SK-MEL-5 (cell line): ENCODE measurements at regions not wholly inside any gene's neighbourhood (a gene's known extent, or its start where the extent isn't known, plus 50 kb on each side); places are given as distances from the start of the nearest gene placed in this dataset.
"Not testable (repeated sequence)": the region's sequence is repeated elsewhere in the genome, so short reads cannot be mapped to it uniquely, and the experiment has no call there.

ENCODE experiments used
- DNase-seq: peaks from one replicate; pipeline ENCODE4 v3.0.0-alpha.2; 2016; ENCODE audit warnings: low read depth, low spot score
- in situ Hi-C: cut with HindIII; loops from 2 replicates; pipeline ENCODE4 v1.10.0; 2016; ENCODE audit warnings: low sequenced_read_pairs, high pct_unique_total_duplicates, low pct_unique_long_range_greater_than_20kb

- DNase-seq: no peak
- in situ Hi-C loops: no loop called here
Observed at GRCh38 chrX:52261125-52261462, 76.4 kb downstream of the MAGED4 start.

GRCh38 chrX:52261463-52262194, 76.9 kb downstream of the MAGED4 start:
- in situ Hi-C loops: no loop called here
- peak; percentile 87 for DNase-seq

GRCh38 chrX:52262195-52262546, 77.5 kb downstream of the MAGED4 start:
- DNase-seq: no peak
- in situ Hi-C loops: no loop called here

- no peak for DNase-seq
- in situ Hi-C loops: no loop called here
Observed at GRCh38 chrX:52263417-52263816, 78.7 kb downstream of the MAGED4 start.

- DNase-seq: no peak
- in situ Hi-C loops: no loop called here
Observed at GRCh38 chrX:52265713-52266112, 81.0 kb downstream of the MAGED4 start.

GRCh38 chrX:52268502-52268901, 83.8 kb downstream of the MAGED4 start:
- in situ Hi-C loops, DNase-seq: not testable (repeated sequence)

GRCh38 chrX:52270453-52271116, 85.9 kb downstream of the MAGED4 start:
- no peak for DNase-seq
- in situ Hi-C loops: no loop called here

GRCh38 chrX:52271206-52271605, 86.5 kb downstream of the MAGED4 start:
- in situ Hi-C loops: no loop called here
- peak; percentile 88 for DNase-seq

GRCh38 chrX:52277666-52278065, 91.2 kb upstream of the XAGE2 start:
- no peak for DNase-seq

GRCh38 chrX:52280812-52281211, 88.0 kb upstream of the XAGE2 start:
- in situ Hi-C loops: no loop called here
- no peak for DNase-seq

More at GRCh38 chrX:52277666-52278065, 91.2 kb upstream of the XAGE2 start:
- in situ Hi-C loops: no loop called here

GRCh38 chrX:52284865-52285264, 84.0 kb upstream of the XAGE2 start:
- in situ Hi-C loops: no loop called here
- DNase-seq: no peak

- DNase-seq, in situ Hi-C loops: not testable (repeated sequence)
Observed at GRCh38 chrX:52298968-52299367, 69.9 kb upstream of the XAGE2 start.

GRCh38 chrX:52308532-52308931, 60.3 kb upstream of the XAGE2 start:
- in situ Hi-C loops: not testable (repeated sequence)

More at GRCh38 chrX:52308532-52308931, 60.3 kb upstream of the XAGE2 start:
- DNase-seq: not testable (repeated sequence)
